SK-N-SH (cell line): ENCODE measurements at regions not wholly inside any gene's neighbourhood (a gene's known extent, or its start where the extent isn't known, plus 50 kb on each side); places are given as distances from the start of the nearest gene placed in this dataset.

Experiments
- CTCF ChIA-PET: fragments of 300-600, 350-600 bp; formaldehyde crosslinking; extraction: SDS; loops from one replicate; lab custom pipeline; 2021; lab: Yijun Ruan, JAX
- POLR2A ChIA-PET: fragments of 350-600 bp; sonication (Branson Sonifier 250); formaldehyde crosslinking; extraction: SDS; loops from one replicate; lab custom pipeline; 2020; ENCODE audit warnings: antibody characterized with exemption, inconsistent platforms; lab: Yijun Ruan, JAX
- DNase-seq: peaks from one replicate; pipeline ENCODE4 v3.0.0; 2012
- H2AFZ ChIP-seq: fragments of 200-600 bp; sonication (generic); 2 replicates; pipeline ENCODE4 v1.8.1; 2016; ENCODE audit warnings: antibody characterized with exemption, mild to moderate bottlenecking, low read depth
- H3F3A ChIP-seq: fragments of 200-600 bp; sonication (generic); replicated peaks from 2 replicates; pipeline ENCODE3; 2016; ENCODE audit warnings: antibody characterized with exemption, mild to moderate bottlenecking; ENCODE audit not compliant: insufficient read depth
- H3K27ac ChIP-seq, 2 experiments: fragments of 200-500 bp in 1 of 2; fragments of 200-600 bp in 1 of 2; sonication (Bioruptor generic) in 1 of 2; sonication (generic), shearing (Covaris generic) in 1 of 2; 2 replicates each; pipeline versions ENCODE4 v1.5.1 to v1.6.1; 2014 to 2016; ENCODE audit warnings: low read depth in 2 of 2, inconsistent platforms in 1 of 2, low read length in 1 of 2, mild to moderate bottlenecking in 1 of 2, mixed read lengths in 1 of 2
- H3K27me3 ChIP-seq: fragments of 200-600 bp; sonication (generic), shearing (Covaris generic); 2 replicates; pipeline ENCODE4 v1.6.1; 2016; ENCODE audit warnings: mixed run types; ENCODE audit not compliant: insufficient read depth
- H3K36me3 ChIP-seq, 2 experiments: fragments of 200-500 bp in 1 of 2; fragments of 200-600 bp in 1 of 2; sonication (Bioruptor generic) in 1 of 2; sonication (generic) in 1 of 2; replicated peaks in 1 of 2; 2 replicates each; pipeline versions ENCODE3 to v1.5.1; 2014 to 2016; ENCODE audit warnings: low read length in 1 of 2, mild to moderate bottlenecking in 1 of 2; ENCODE audit not compliant: insufficient read depth in 2 of 2, control insufficient read depth in 1 of 2
- H3K4me1 ChIP-seq, 2 experiments: fragments of 200-500 bp in 1 of 2; fragments of 200-600 bp in 1 of 2; sonication (Bioruptor generic) in 1 of 2; sonication (generic), shearing (Covaris generic) in 1 of 2; 2 replicates each; pipeline versions ENCODE4 v1.5.1 to v1.6.1; 2014 to 2016; ENCODE audit warnings: low read depth in 1 of 2, low read length in 1 of 2, mixed run types in 1 of 2; ENCODE audit not compliant: insufficient read depth in 2 of 2, control insufficient read depth in 1 of 2
- H3K4me2 ChIP-seq: fragments of 200-600 bp; sonication (generic), shearing (Covaris generic); 2 replicates; pipeline ENCODE4 v1.6.1; 2017; ENCODE audit warnings: mixed run types
- H3K4me3 ChIP-seq, 2 experiments: fragments of 200-500 bp in 1 of 2; fragments of 200-600 bp in 1 of 2; sonication (Bioruptor generic) in 1 of 2; sonication (generic), shearing (Covaris generic) in 1 of 2; 2 replicates each; pipeline versions ENCODE4 v1.5.1 to v1.8.1; 2014 to 2016; ENCODE audit warnings: low read depth in 2 of 2, inconsistent platforms in 1 of 2, low read length in 1 of 2, mild to moderate bottlenecking in 1 of 2, mixed read lengths in 1 of 2, moderate library complexity in 1 of 2
- H3K79me2 ChIP-seq: fragments of 200-600 bp; sonication (generic); 2 replicates; pipeline ENCODE4 v1.8.1; 2017; ENCODE audit warnings: mild to moderate bottlenecking; ENCODE audit not compliant: insufficient read depth
- H3K9ac ChIP-seq: fragments of 200-600 bp; sonication (generic); 2 replicates; pipeline ENCODE4 v1.6.1; 2017; ENCODE audit warnings: mixed run types
- H3K9me2 ChIP-seq: fragments of 200-600 bp; sonication (generic); 2 replicates; pipeline ENCODE4 v1.6.1; 2017; ENCODE audit warnings: mixed run types
- H3K9me3 ChIP-seq: fragments of 200-600 bp; sonication (generic); 2 replicates; pipeline ENCODE4 v1.6.1; 2017; ENCODE audit warnings: mixed run types, mild to moderate bottlenecking, moderate library complexity
- H4K20me1 ChIP-seq: fragments of 200-600 bp; sonication (generic); 2 replicates; pipeline ENCODE4 v1.6.1; 2017; ENCODE audit warnings: mild to moderate bottlenecking, mixed run types; ENCODE audit not compliant: insufficient read depth
- CTCF ChIP-seq: fragments of 200-600 bp; sonication (generic); IDR thresholded peaks from 2 replicates; pipeline ENCODE4 v1.6.1; 2017; ENCODE audit warnings: antibody characterized with exemption, mild to moderate bottlenecking, moderate library complexity
- ELF1 ChIP-seq: IDR thresholded peaks from 2 replicates; pipeline ENCODE4 v1.4.0; 2012
- EP300 ChIP-seq, 2 experiments: IDR thresholded peaks; 2 replicates each; pipeline versions ENCODE4 v1.4.0 to v1.6.1; 2012; ENCODE audit warnings: borderline replicate concordance in 1 of 2, low read depth in 1 of 2, low read length in 1 of 2
- FOSL2 ChIP-seq: IDR thresholded peaks from 2 replicates; pipeline ENCODE4 v1.4.0; 2012; ENCODE audit warnings: low read depth, mild to moderate bottlenecking, moderate library complexity, borderline replicate concordance
- FOXJ3 ChIP-seq: sonication (generic); formaldehyde crosslinking; IDR thresholded peaks from 2 replicates; pipeline ENCODE4 v1.5.1; 2020; ENCODE audit warnings: mild to moderate bottlenecking, missing genetic modification reagents
- IRF3 ChIP-seq: fragments of 150-350 bp; IDR thresholded peaks from 2 replicates; pipeline ENCODE4 v1.6.1; 2016; ENCODE audit warnings: mild to moderate bottlenecking, low read depth, low read length
- JUND ChIP-seq: IDR thresholded peaks from 2 replicates; pipeline ENCODE4 v1.4.0; 2012
- MAX ChIP-seq: IDR thresholded peaks from 2 replicates; pipeline ENCODE4 v1.4.0; 2012; ENCODE audit warnings: low read depth
- MEF2A ChIP-seq: IDR thresholded peaks from 2 replicates; pipeline ENCODE4 v1.4.0; 2012; ENCODE audit warnings: low read depth, borderline replicate concordance
- MXI1 ChIP-seq: IDR thresholded peaks from 2 replicates; pipeline ENCODE4 v1.6.1; 2012; ENCODE audit warnings: mild to moderate bottlenecking, low read depth, low read length, improper control_type of control experiment
- NRF1 ChIP-seq: IDR thresholded peaks from 2 replicates; pipeline ENCODE4 v1.6.1; 2012; ENCODE audit warnings: low read depth, mild to moderate bottlenecking, low read length
- PBX3 ChIP-seq: IDR thresholded peaks from 2 replicates; pipeline ENCODE4; 2012
- POLR2AphosphoS5 ChIP-seq: IDR thresholded peaks from 2 replicates; pipeline ENCODE4 v1.6.1; 2012; ENCODE audit warnings: low read depth, low read length
- RAD21 ChIP-seq: IDR thresholded peaks from 2 replicates; pipeline ENCODE4 v1.6.1; 2012; ENCODE audit warnings: mild to moderate bottlenecking, low read length
- RFX5 ChIP-seq: IDR thresholded peaks from 2 replicates; pipeline ENCODE4 v1.6.1; 2012; ENCODE audit warnings: mild to moderate bottlenecking, improper control_type of control experiment, low read length
- RXRA ChIP-seq: IDR thresholded peaks from 2 replicates; pipeline ENCODE4 v1.4.0; 2012; ENCODE audit warnings: low read depth, mild to moderate bottlenecking, borderline replicate concordance
- SMC3 ChIP-seq: IDR thresholded peaks from 2 replicates; pipeline ENCODE4 v1.6.1; 2012; ENCODE audit warnings: low read depth, low read length, improper control_type of control experiment
- TAF1 ChIP-seq: IDR thresholded peaks from 2 replicates; pipeline ENCODE4 v1.6.1; 2012; ENCODE audit warnings: low read depth, mild to moderate bottlenecking, low read length, moderate library complexity, borderline replicate concordance
- USF2 ChIP-seq: fragments of 150-350 bp; IDR thresholded peaks from 2 replicates; pipeline ENCODE4 v1.6.1; 2017; ENCODE audit warnings: antibody characterized with exemption, low read length, low read depth, borderline replicate concordance
- ZBTB33 ChIP-seq: IDR thresholded peaks from 2 replicates; pipeline ENCODE4 v1.4.0; 2012; ENCODE audit warnings: low read depth, borderline replicate concordance
- WGBS: methylation state at CpG from one replicate; pipeline ENCODE4 v1.1.6; 2017; ENCODE audit warnings: low lambda C conversion rate; 5-methylcytosine and 5-hydroxymethylcytosine counted together
- TF ChIP-seq, protein P1 (sequence below): IDR thresholded peaks from 2 replicates; pipeline ENCODE4 v1.6.1; 2012; ENCODE audit warnings: mild to moderate bottlenecking, low read depth, low read length, moderate library complexity
- TF ChIP-seq, protein P2 (sequence below): IDR thresholded peaks from 2 replicates; pipeline ENCODE4 v1.4.0; 2012; ENCODE audit warnings: low read depth, borderline replicate concordance

GRCh38 chr2:226213717-226214116 is 585.9 kb downstream of the IRS1 start:
- Histone ChIP-seq H3K9me3 (no peaks in the 10 kb centered on the region), H2AFZ (no peak overlapping the region), H3K4me1 (peaks cover 0 to 27% of the 10 kb centered on the region in 2 experiments; a peak in 3 of 4 replicates), H3K9ac (peak overlapping the region; percentile 49; the same call in 1 of the 2 replicates), H3K27me3 (no peaks in the 10 kb centered on the region), H4K20me1 (no peaks in the 10 kb centered on the region), H3K4me3 (peak overlapping the region in 1 of 2 experiments; percentile 18; a peak in 1 of 4 replicates), H3K9me2 (no peaks in the 10 kb centered on the region), H3K79me2 (no peaks in the 10 kb centered on the region), H3K4me2 (peak overlapping the region; percentile 13), H3F3A (peaks cover 19% of the 10 kb centered on the region), H3K36me3 (no peaks in the 10 kb centered on the region), H3K27ac (peak overlapping the region; percentile 68 to 83; a peak in 3 of 4 replicates)
- no peak for DNase-seq
- ChIA-PET CTCF (interaction anchor here (0.6 to 1.9 kb wide), 2 partner anchors 586 to 589 kb away, joined by 3 to 5 read pairs; partner anchors contain the start of gene IRS1), POLR2A (no interaction called here)
- WGBS = 1% methylated on average over 4 of the region's 4 CpGs
- TF ChIP-seq ELF1 (no peak), IRF3 (no peak), FOSL2 (peak; percentile 80), RXRA (peak; percentile 84), MAX (no peak), NRF1 (no peak), PBX3 (peak; percentile 96), ZBTB33 (0 out of 2 replicates have a peak, but pooled peaks have one; percentile 36), RFX5 (no peak), MEF2A (peak; percentile 89), USF2 (no peak), FOXJ3 (CRISPR knock-in tag) (no peak), JUND (peak; percentile 89), EP300 (IDR thresholded peaks at IDR 0.05; ENCODE audit: borderline replicate concordance in 1 of 2, low read depth in 1 of 2, low read length in 1 of 2) (peak; percentile 71 to 97), SMC3 (no peak), POLR2AphosphoS5 (peak; percentile 73; the same call in 1 of the 2 replicates), CTCF (no peak), RAD21 (no peak), MXI1 (no peak), TAF1 (no peak)
- TF ChIP-seq, protein P1, sequence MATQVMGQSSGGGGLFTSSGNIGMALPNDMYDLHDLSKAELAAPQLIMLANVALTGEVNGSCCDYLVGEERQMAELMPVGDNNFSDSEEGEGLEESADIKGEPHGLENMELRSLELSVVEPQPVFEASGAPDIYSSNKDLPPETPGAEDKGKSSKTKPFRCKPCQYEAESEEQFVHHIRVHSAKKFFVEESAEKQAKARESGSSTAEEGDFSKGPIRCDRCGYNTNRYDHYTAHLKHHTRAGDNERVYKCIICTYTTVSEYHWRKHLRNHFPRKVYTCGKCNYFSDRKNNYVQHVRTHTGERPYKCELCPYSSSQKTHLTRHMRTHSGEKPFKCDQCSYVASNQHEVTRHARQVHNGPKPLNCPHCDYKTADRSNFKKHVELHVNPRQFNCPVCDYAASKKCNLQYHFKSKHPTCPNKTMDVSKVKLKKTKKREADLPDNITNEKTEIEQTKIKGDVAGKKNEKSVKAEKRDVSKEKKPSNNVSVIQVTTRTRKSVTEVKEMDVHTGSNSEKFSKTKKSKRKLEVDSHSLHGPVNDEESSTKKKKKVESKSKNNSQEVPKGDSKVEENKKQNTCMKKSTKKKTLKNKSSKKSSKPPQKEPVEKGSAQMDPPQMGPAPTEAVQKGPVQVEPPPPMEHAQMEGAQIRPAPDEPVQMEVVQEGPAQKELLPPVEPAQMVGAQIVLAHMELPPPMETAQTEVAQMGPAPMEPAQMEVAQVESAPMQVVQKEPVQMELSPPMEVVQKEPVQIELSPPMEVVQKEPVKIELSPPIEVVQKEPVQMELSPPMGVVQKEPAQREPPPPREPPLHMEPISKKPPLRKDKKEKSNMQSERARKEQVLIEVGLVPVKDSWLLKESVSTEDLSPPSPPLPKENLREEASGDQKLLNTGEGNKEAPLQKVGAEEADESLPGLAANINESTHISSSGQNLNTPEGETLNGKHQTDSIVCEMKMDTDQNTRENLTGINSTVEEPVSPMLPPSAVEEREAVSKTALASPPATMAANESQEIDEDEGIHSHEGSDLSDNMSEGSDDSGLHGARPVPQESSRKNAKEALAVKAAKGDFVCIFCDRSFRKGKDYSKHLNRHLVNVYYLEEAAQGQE = no peak
- TF ChIP-seq, protein P2, sequence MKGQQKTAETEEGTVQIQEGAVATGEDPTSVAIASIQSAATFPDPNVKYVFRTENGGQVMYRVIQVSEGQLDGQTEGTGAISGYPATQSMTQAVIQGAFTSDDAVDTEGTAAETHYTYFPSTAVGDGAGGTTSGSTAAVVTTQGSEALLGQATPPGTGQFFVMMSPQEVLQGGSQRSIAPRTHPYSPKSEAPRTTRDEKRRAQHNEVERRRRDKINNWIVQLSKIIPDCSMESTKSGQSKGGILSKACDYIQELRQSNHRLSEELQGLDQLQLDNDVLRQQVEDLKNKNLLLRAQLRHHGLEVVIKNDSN = no peak
